HCEC 1CT (cell line): ENCODE measurements at regions not wholly inside any gene's neighbourhood (a gene's known extent, or its start where the extent isn't known, plus 50 kb on each side); places are given as distances from the start of the nearest gene placed in this dataset.
"Not testable (repeated sequence)": the region's sequence is repeated elsewhere in the genome, so short reads cannot be mapped to it uniquely, and the experiment has no call there.

ENCODE experiments used
- DNase-seq: peaks from one replicate; pipeline ENCODE4 v3.0.0-alpha.2; 2017

- no peak for DNase-seq
These were observed 903.6 kb upstream of the AUTS2 start for GRCh38 chr7:68694656-68695055.

- DNase-seq = no peak
These were observed 900.4 kb upstream of the AUTS2 start for GRCh38 chr7:68697796-68698280.

GRCh38 chr7:68699090-68699711 is 899.1 kb upstream of the AUTS2 start:
- DNase-seq = no peak

- DNase-seq = no peak
These were observed 897.9 kb upstream of the AUTS2 start for GRCh38 chr7:68700414-68700813.

GRCh38 chr7:68706291-68706690 is 892.0 kb upstream of the AUTS2 start:
- no peak for DNase-seq

GRCh38 chr7:68707159-68707558 is 891.1 kb upstream of the AUTS2 start:
- no peak for DNase-seq

GRCh38 chr7:68707958-68708357 is 890.3 kb upstream of the AUTS2 start:
- no peak for DNase-seq

- no peak for DNase-seq
These were observed 885.2 kb upstream of the AUTS2 start for GRCh38 chr7:68712956-68713495.

- DNase-seq = not testable (repeated sequence)
These were observed 884.1 kb upstream of the AUTS2 start for GRCh38 chr7:68714135-68714534.

- DNase-seq = no peak
These were observed 882.4 kb upstream of the AUTS2 start for GRCh38 chr7:68715907-68716306.

GRCh38 chr7:68717176-68717575 is 881.1 kb upstream of the AUTS2 start:
- no peak for DNase-seq

GRCh38 chr7:68718097-68718551 is 880.2 kb upstream of the AUTS2 start:
- DNase-seq = no peak

GRCh38 chr7:68720697-68721096 is 877.6 kb upstream of the AUTS2 start:
- no peak for DNase-seq

GRCh38 chr7:68722044-68722443 is 876.2 kb upstream of the AUTS2 start:
- DNase-seq = no peak

GRCh38 chr7:68724965-68725364 is 873.3 kb upstream of the AUTS2 start:
- no peak for DNase-seq

GRCh38 chr7:68725843-68726785 is 872.2 kb upstream of the AUTS2 start:
- no peak for DNase-seq

- DNase-seq = not testable (repeated sequence)
These were observed 869.6 kb upstream of the AUTS2 start for GRCh38 chr7:68728720-68729119.

GRCh38 chr7:68729371-68729770 is 868.9 kb upstream of the AUTS2 start:
- DNase-seq = no peak

- DNase-seq = no peak
These were observed 868.1 kb upstream of the AUTS2 start for GRCh38 chr7:68730194-68730593.

GRCh38 chr7:68730964-68731363 is 867.3 kb upstream of the AUTS2 start:
- DNase-seq = no peak

- DNase-seq = no peak
These were observed 864.8 kb upstream of the AUTS2 start for GRCh38 chr7:68733219-68734153.

GRCh38 chr7:68734431-68734830 is 863.8 kb upstream of the AUTS2 start:
- DNase-seq = no peak

- no peak for DNase-seq
These were observed 859.0 kb upstream of the AUTS2 start for GRCh38 chr7:68739306-68739705.
